ENCODE measurements at regions not wholly inside any gene's neighbourhood (a gene's known extent, or its start where the extent isn't known, plus 50 kb on each side); places are given as distances from the start of the nearest gene placed in this dataset.
"Not testable (repeated sequence)": the region's sequence is repeated elsewhere in the genome, so short reads cannot be mapped to it uniquely, and the experiment has no call there.

GRCh38 chr6:76843054-76843822 is 620.1 kb downstream of the HTR1B start:
- DNase-seq (ENCODE audit: low read depth): no peak

- no peak for DNase-seq (ENCODE audit: low read depth)
These were observed 622.4 kb downstream of the HTR1B start for GRCh38 chr6:76840865-76841264.

- no peak for DNase-seq (ENCODE audit: low read depth)
These were observed 623.1 kb downstream of the HTR1B start for GRCh38 chr6:76840041-76840745.

GRCh38 chr6:76839505-76839904 is 623.8 kb downstream of the HTR1B start:
- no peak for DNase-seq (ENCODE audit: low read depth)

GRCh38 chr6:76837564-76837963 is 625.7 kb downstream of the HTR1B start:
- DNase-seq (ENCODE audit: low read depth): no peak

- DNase-seq (ENCODE audit: low read depth): no peak
These were observed 627.6 kb downstream of the HTR1B start for GRCh38 chr6:76835695-76836094.

GRCh38 chr6:76835293-76835692 is 628.0 kb downstream of the HTR1B start:
- DNase-seq (ENCODE audit: low read depth): no peak

GRCh38 chr6:76834399-76834798 is 628.9 kb downstream of the HTR1B start:
- no peak for DNase-seq (ENCODE audit: low read depth)

GRCh38 chr6:76831299-76831698 is 632.0 kb downstream of the HTR1B start:
- no peak for DNase-seq (ENCODE audit: low read depth)

- DNase-seq (ENCODE audit: low read depth): not testable (repeated sequence)
These were observed 639.7 kb downstream of the HTR1B start for GRCh38 chr6:76823578-76823977.

- no peak for DNase-seq (ENCODE audit: low read depth)
These were observed 644.8 kb downstream of the HTR1B start for GRCh38 chr6:76818451-76818850.

GRCh38 chr6:76817429-76817828 is 645.9 kb downstream of the HTR1B start:
- DNase-seq (ENCODE audit: low read depth): no peak

GRCh38 chr6:76814496-76815458 is 648.5 kb downstream of the HTR1B start:
- no peak for DNase-seq (ENCODE audit: low read depth)

GRCh38 chr6:76810286-76810685 is 653.0 kb downstream of the HTR1B start:
- no peak for DNase-seq (ENCODE audit: low read depth)

- DNase-seq (ENCODE audit: low read depth): no peak
These were observed 660.2 kb downstream of the HTR1B start for GRCh38 chr6:76803038-76803580.

- peak; percentile 5 for DNase-seq (ENCODE audit: low read depth)
These were observed 670.9 kb downstream of the HTR1B start for GRCh38 chr6:76792394-76792793.

GRCh38 chr6:76790881-76791280 is 672.4 kb downstream of the HTR1B start:
- no peak for DNase-seq (ENCODE audit: low read depth)

- DNase-seq (ENCODE audit: low read depth): peak; percentile 12
These were observed 673.1 kb downstream of the HTR1B start for GRCh38 chr6:76790045-76790796.

- DNase-seq (ENCODE audit: low read depth): no peak
These were observed 673.7 kb downstream of the HTR1B start for GRCh38 chr6:76789580-76789979.

GRCh38 chr6:76788155-76788554 is 675.1 kb downstream of the HTR1B start:
- no peak for DNase-seq (ENCODE audit: low read depth)

- no peak for DNase-seq (ENCODE audit: low read depth)
These were observed 684.2 kb downstream of the HTR1B start for GRCh38 chr6:76779068-76779467.
